Smooth muscle cell (in vitro differentiated cells): ENCODE measurements at regions not wholly inside any gene's neighbourhood (a gene's known extent, or its start where the extent isn't known, plus 50 kb on each side); places are given as distances from the start of the nearest gene placed in this dataset.
"Not testable (repeated sequence)": the region's sequence is repeated elsewhere in the genome, so short reads cannot be mapped to it uniquely, and the experiment has no call there.

ENCODE experiments used
- DNase-seq: peaks from one replicate; lab custom pipeline; 2025; ENCODE audit not compliant: unreplicated experiment; lab: John Stamatoyannopoulos, UW
- H2AFZ ChIP-seq: fragments of 200-600 bp; sonication (generic); 2 replicates; pipeline ENCODE4 v1.6.0; 2016; ENCODE audit warnings: antibody characterized with exemption, low read depth, mild to moderate bottlenecking
- H3F3A ChIP-seq: fragments of 200-600 bp; sonication (generic); 2 replicates; pipeline ENCODE4 v1.6.0; 2017; ENCODE audit warnings: antibody characterized with exemption, low read depth
- H3K27ac ChIP-seq: fragments of 200-600 bp; sonication (generic); 2 replicates; pipeline ENCODE4 v1.5.1; 2016; ENCODE audit warnings: low read depth, mild to moderate bottlenecking
- H3K27me3 ChIP-seq: fragments of 200-600 bp; sonication (generic); 2 replicates; pipeline ENCODE4 v1.6.1; 2016; ENCODE audit warnings: low read depth, mild to moderate bottlenecking
- H3K36me3 ChIP-seq: fragments of 200-600 bp; sonication (generic); 2 replicates; pipeline ENCODE4 v1.5.1; 2016; ENCODE audit warnings: low read depth
- H3K4me1 ChIP-seq: fragments of 200-600 bp; sonication (generic); 2 replicates; pipeline ENCODE4 v1.5.1; 2016; ENCODE audit warnings: low read depth
- H3K4me2 ChIP-seq: fragments of 200-600 bp; sonication (generic); 2 replicates; pipeline ENCODE4 v1.6.0; 2016; ENCODE audit warnings: mild to moderate bottlenecking
- H3K4me3 ChIP-seq: fragments of 200-600 bp; sonication (generic); 2 replicates; pipeline ENCODE4 v1.5.1; 2016; ENCODE audit warnings: mild to moderate bottlenecking
- H3K79me2 ChIP-seq: fragments of 200-600 bp; sonication (generic); 2 replicates; pipeline ENCODE4 v1.6.0; 2016; ENCODE audit warnings: low read depth, mild to moderate bottlenecking
- H3K9ac ChIP-seq: fragments of 200-600 bp; sonication (generic); 2 replicates; pipeline ENCODE4 v1.6.0; 2016; ENCODE audit warnings: low read depth
- H3K9me3 ChIP-seq: fragments of 200-600 bp; sonication (generic); replicated peaks from 2 replicates; pipeline ENCODE4 v1.5.1; 2016; ENCODE audit warnings: low read depth
- H4K20me1 ChIP-seq: fragments of 200-600 bp; sonication (generic); 2 replicates; pipeline ENCODE4 v1.6.0; 2016; ENCODE audit warnings: low read depth
- CTCF ChIP-seq: fragments of 200-600 bp; sonication (generic); IDR thresholded peaks from 2 replicates; pipeline ENCODE4 v1.5.1; 2017; ENCODE audit warnings: borderline replicate concordance, mild to moderate bottlenecking, antibody characterized with exemption; ENCODE audit not compliant: insufficient read depth, poor library complexity, severe bottlenecking
- WGBS: methylation state at CpG from one replicate; pipeline ENCODE4 v1.1.7; 2016; ENCODE audit warnings: low lambda C conversion rate; 5-methylcytosine and 5-hydroxymethylcytosine counted together

DNA sequence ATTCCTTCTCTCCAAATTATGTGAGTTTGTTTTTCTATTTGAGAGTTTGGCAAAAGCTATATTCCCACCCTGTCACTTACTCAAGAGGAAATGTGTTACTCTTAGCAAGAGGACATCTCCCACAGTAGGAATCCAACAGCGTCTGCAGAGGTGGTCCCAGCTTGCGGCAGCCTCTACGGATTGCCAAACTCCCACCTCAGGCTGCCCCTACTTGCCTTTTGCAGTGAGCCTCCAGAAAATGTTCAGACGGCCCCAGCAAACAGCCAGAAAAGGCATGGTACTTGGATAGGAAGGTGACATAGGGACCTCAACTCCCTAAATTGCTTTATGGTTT, 158.4 kb downstream of the SUCLG1 start:
- Histone ChIP-seq H3K79me2 (no peaks in the 10 kb centered on the region), H3K27me3 (no peaks in the 10 kb centered on the region), H4K20me1 (no peaks in the 10 kb centered on the region), H3K36me3 (no peaks in the 10 kb centered on the region), H3K4me3 (no peak overlapping the region), H3F3A (no peaks in the 10 kb centered on the region), H3K4me1 (no peaks in the 10 kb centered on the region), H2AFZ (no peak overlapping the region), H3K9ac (no peak overlapping the region), H3K4me2 (no peak overlapping the region), H3K27ac (no peak overlapping the region), H3K9me3 (no peaks in the 10 kb centered on the region)
- TF ChIP-seq CTCF, result no peak
- WGBS, result 97% methylated on average over 4 of the region's 4 CpGs
- DNase-seq, result no peak

DNA sequence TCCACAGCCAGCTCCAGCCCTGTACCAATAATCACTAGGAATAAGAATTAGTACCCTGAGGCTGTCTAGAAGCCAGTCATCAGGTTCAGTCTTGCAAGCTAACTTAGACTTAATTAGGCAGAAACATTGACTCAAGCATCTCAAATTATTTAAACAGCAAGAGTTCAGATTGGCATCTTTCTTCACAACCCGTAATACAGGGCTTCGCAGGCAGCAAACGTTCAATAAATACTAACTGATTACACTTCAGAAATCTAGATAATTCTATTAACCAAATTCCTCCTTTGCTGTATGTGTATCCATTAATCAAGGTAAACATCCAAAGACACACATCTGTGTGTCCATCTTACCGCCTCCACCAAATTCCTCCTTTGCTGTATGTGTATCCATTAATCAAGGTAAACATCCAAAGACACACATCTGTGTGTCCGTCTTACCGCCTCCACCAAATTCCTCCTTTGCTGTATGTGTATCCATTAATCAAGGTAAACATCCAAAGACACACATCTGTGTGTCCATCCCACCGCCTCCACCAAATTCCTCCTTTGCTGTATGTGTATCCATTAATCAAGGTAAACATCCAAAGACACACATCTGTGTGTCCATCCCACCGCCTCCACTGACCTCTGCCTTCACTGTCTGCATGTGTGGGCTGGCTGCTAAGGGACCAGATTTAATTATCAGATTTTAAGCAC, 158.9 kb downstream of the SUCLG1 start:
- not testable (repeated sequence) for H3K4me3 ChIP-seq, H3K4me2 ChIP-seq, H3K4me1 ChIP-seq, H2AFZ ChIP-seq, H3F3A ChIP-seq, H3K79me2 ChIP-seq, H3K27me3 ChIP-seq, H3K27ac ChIP-seq, H3K36me3 ChIP-seq, H4K20me1 ChIP-seq, H3K9ac ChIP-seq, DNase-seq, H3K9me3 ChIP-seq
- WGBS, result 90% methylated on average over 8 of the region's 8 CpGs

DNA sequence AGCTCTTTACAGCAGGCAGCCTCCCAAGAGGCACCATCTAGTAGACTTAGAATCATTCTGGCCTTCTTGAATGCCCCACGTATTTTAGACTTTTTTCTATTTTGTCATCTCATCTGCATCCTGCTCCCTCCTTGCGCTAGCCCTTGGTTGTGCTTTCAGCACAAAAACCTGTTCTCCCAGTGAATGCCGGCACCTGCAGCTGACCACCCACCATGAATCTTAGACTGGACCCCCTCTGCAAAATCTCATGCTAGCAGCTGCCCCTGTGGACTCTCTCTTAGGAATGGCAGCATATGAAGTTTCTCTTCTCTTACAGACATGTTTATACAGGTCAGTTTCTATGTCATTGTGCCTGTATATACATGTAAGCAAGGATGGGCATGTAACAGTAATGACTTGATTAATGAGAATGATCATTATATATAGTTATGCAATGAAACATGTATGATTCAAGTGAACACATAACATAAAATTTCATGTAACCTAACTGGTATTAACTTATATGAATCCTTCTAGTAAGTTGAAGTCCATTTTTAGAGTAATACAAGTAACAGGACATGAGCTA, 159.8 kb downstream of the SUCLG1 start:
- no peak for DNase-seq
- no peaks in the 10 kb centered on the region for H4K20me1 ChIP-seq
- no peak overlapping the region for H3K27ac ChIP-seq
- H3K9ac ChIP-seq, result no peak overlapping the region
- H3F3A ChIP-seq, result no peaks in the 10 kb centered on the region
- no peak overlapping the region for H3K4me3 ChIP-seq
- no peaks in the 10 kb centered on the region for H3K9me3 ChIP-seq
- WGBS, result 83% methylated on average over 3 of the region's 3 CpGs
- no peaks in the 10 kb centered on the region for H3K4me1 ChIP-seq
- H3K4me2 ChIP-seq, result no peak overlapping the region
- no peak overlapping the region for H2AFZ ChIP-seq
- no peak for TF ChIP-seq CTCF
- no peaks in the 10 kb centered on the region for H3K36me3 ChIP-seq
- H3K27me3 ChIP-seq, result no peaks in the 10 kb centered on the region
- no peaks in the 10 kb centered on the region for H3K79me2 ChIP-seq

- no peaks in the 10 kb centered on the region for H3K79me2 ChIP-seq
- DNase-seq, result no peak
- no peaks in the 10 kb centered on the region for H4K20me1 ChIP-seq
- 36% methylated on average over 3 of the region's 3 CpGs for WGBS
- H3K27ac ChIP-seq, result no peak overlapping the region
- H3K4me3 ChIP-seq, result no peak overlapping the region
- H3F3A ChIP-seq, result no peaks in the 10 kb centered on the region
- TF ChIP-seq CTCF, result no peak
- no peaks in the 10 kb centered on the region for H3K4me1 ChIP-seq
- no peak overlapping the region for H3K4me2 ChIP-seq
- no peaks in the 10 kb centered on the region for H3K9me3 ChIP-seq
- no peaks in the 10 kb centered on the region for H3K36me3 ChIP-seq
- H2AFZ ChIP-seq, result no peak overlapping the region
- H3K9ac ChIP-seq, result no peak overlapping the region
- H3K27me3 ChIP-seq, result no peaks in the 10 kb centered on the region
Measured at GRCh38 chr2:84297155-84297554, 161.9 kb downstream of the SUCLG1 start.
